Activated naive CD8-positive, alpha-beta T cell treated with anti-CD3 and anti-CD28 coated beads, Interleukin-2, amount 50 U/mL, for 24 hours (primary cell): ENCODE measurements at regions not wholly inside any gene's neighbourhood (a gene's known extent, or its start where the extent isn't known, plus 50 kb on each side); places are given as distances from the start of the nearest gene placed in this dataset.

ENCODE experiments used
- ATAC-seq: fragments of 150-1000 bp; cut with Tn5 transposase; one replicate; pipeline ENCODE4 v1.10.0; 2021
- DNase-seq: peaks from one replicate; pipeline ENCODE4 v3.0.0; 2021
- H3K27ac Mint-ChIP-seq: one replicate; pipeline ENCODE4 v1.8.0; 2021; ENCODE audit warnings: mild to moderate bottlenecking, mixed read lengths
- H3K27me3 Mint-ChIP-seq: one replicate; pipeline ENCODE4 v1.8.0; 2021; ENCODE audit warnings: mixed read lengths
- H3K36me3 Mint-ChIP-seq: one replicate; pipeline ENCODE4 v1.8.0; 2021; ENCODE audit warnings: low read depth, mixed read lengths
- H3K4me1 Mint-ChIP-seq: one replicate; pipeline ENCODE4 v1.8.0; 2021; ENCODE audit warnings: mixed read lengths
- H3K4me3 Mint-ChIP-seq: one replicate; pipeline ENCODE4 v1.8.0; 2021; ENCODE audit warnings: mild to moderate bottlenecking, moderate library complexity, mixed read lengths
- H3K9me3 Mint-ChIP-seq: one replicate; pipeline ENCODE4 v1.8.0; 2021; ENCODE audit warnings: mixed read lengths

DNA sequence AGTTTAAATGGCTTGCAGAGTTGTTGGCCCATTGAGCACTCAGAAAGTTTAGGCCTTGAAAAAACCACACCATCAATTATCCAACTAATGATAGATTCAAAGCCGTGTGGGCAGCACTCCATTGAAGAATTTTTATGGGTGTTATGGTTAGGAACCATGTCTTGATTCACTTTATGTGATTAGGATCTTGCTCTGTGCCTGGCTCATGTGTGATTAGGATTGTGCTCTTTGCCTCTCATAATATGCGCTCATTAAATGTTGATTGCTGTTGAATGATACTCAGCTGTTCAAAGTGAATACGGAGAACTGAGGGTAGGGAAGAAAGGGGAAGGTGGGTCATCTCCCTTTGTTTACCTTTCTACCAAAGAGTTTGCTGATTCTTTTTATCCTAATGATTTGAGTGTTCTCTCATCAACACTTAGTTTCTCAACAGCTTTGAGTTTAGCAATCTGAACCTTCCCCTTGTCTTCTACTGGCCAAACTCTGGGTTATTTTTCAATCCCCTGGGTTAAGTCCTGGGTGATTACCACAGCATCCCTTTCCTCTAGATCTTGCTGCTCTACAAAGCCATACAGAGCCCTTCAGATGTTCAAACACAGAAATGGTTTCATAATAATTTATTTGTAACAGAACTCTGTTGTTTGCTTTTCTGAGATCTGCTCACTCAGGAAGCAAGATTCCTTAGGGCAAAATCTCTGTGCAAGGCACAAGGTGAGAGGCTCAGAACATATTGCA, 668.8 kb upstream of the RGMB start:
- H3K27ac Mint-ChIP-seq = no peak overlapping the region
- H3K9me3 Mint-ChIP-seq = peaks cover 8% of the 10 kb centered on the region
- DNase-seq (no peak), ATAC-seq (no peak)
- no peak overlapping the region for H3K4me3 Mint-ChIP-seq
- peaks cover 7% of the 10 kb centered on the region for H3K27me3 Mint-ChIP-seq
- no peaks in the 10 kb centered on the region for H3K4me1 Mint-ChIP-seq
- H3K36me3 Mint-ChIP-seq = no peaks in the 10 kb centered on the region

GRCh38 chr5:98105681-98106080, 667.8 kb upstream of the RGMB start:
- Mint-ChIP-seq H3K27me3 (peaks cover 7% of the 10 kb centered on the region), H3K27ac (no peak overlapping the region), H3K4me1 (no peaks in the 10 kb centered on the region), H3K9me3 (peaks cover 8% of the 10 kb centered on the region), H3K4me3 (no peak overlapping the region), H3K36me3 (no peaks in the 10 kb centered on the region)
- ATAC-seq = no peak
- no peak for DNase-seq

DNA sequence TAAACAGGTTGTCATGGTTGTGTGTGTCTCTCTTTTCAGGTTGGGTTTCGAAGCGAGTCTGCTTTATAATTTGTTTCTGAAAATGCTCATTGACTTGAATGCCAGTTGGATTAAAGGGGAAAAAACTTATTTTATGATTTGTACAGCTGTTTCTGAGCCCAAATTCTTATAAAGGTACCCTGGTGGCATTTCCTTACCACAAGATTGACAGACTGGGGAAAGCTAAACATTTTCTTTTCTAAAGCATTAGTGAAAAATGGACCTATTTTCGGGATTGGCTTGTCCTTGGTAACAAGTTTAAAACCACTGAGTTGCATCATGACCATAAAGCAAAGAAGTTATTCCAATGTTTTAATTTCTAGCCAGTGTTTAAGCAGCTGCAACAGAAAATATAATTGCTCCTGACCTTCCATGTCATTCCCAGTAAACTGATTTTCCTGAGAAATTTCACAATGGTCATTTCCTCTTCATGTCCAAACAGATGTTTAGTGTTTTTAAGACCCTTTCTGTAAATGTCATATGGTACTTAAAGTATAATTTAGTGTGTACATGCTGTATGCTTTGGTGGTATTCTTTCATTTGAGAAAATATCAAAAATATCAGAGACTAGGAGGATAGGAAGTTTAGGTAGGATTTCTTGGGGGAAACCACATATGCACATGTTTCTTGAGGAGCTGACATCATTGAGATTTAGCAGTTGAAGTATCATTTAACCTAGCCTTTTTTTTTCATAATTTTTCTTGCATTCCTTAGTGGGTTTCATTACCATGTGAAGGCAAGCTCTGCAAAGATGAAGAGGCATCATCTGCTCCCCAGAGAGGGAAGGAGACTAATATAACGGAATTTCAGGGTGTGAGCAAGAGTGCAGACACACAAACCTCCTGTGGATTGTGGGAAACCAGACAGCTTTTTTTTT, 667.1 kb upstream of the RGMB start:
- DNase-seq = no peak
- ATAC-seq = no peak
- Mint-ChIP-seq H3K9me3 (peaks cover 8% of the 10 kb centered on the region), H3K27me3 (peaks cover 7% of the 10 kb centered on the region), H3K27ac (no peak overlapping the region), H3K4me1 (no peaks in the 10 kb centered on the region), H3K4me3 (no peak overlapping the region), H3K36me3 (no peaks in the 10 kb centered on the region)

GRCh38 chr5:98108497-98108896, 665.0 kb upstream of the RGMB start:
- H3K4me1 Mint-ChIP-seq = no peaks in the 10 kb centered on the region
- no peak overlapping the region for H3K4me3 Mint-ChIP-seq
- peaks cover 4% of the 10 kb centered on the region for H3K27me3 Mint-ChIP-seq
- ATAC-seq (no peak), DNase-seq (no peak)
- no peaks in the 10 kb centered on the region for H3K36me3 Mint-ChIP-seq
- peaks cover 5% of the 10 kb centered on the region for H3K9me3 Mint-ChIP-seq
- H3K27ac Mint-ChIP-seq = no peak overlapping the region

- ATAC-seq = no peak
- H3K27ac Mint-ChIP-seq = no peak overlapping the region
Measured at GRCh38 chr5:98109561-98110006, 663.9 kb upstream of the RGMB start.

GRCh38 chr5:98110282-98110691, 663.2 kb upstream of the RGMB start:
- no peak overlapping the region for H3K27ac Mint-ChIP-seq
- H3K4me1 Mint-ChIP-seq = no peaks in the 10 kb centered on the region
- H3K4me3 Mint-ChIP-seq = no peak overlapping the region
- no peaks in the 10 kb centered on the region for H3K9me3 Mint-ChIP-seq
- peaks cover 4% of the 10 kb centered on the region for H3K27me3 Mint-ChIP-seq
- DNase-seq (no peak), ATAC-seq (no peak)
- H3K36me3 Mint-ChIP-seq = no peaks in the 10 kb centered on the region

More at GRCh38 chr5:98109561-98110006, 663.9 kb upstream of the RGMB start:
- H3K4me3 Mint-ChIP-seq = no peak overlapping the region
- H3K4me1 Mint-ChIP-seq = no peaks in the 10 kb centered on the region
- H3K36me3 Mint-ChIP-seq = no peaks in the 10 kb centered on the region
- no peak for DNase-seq
- peaks cover 3% of the 10 kb centered on the region for H3K9me3 Mint-ChIP-seq
- H3K27me3 Mint-ChIP-seq = peaks cover 4% of the 10 kb centered on the region

- Mint-ChIP-seq H3K27ac (no peak overlapping the region), H3K4me3 (no peak overlapping the region), H3K4me1 (no peaks in the 10 kb centered on the region), H3K9me3 (no peaks in the 10 kb centered on the region), H3K36me3 (no peaks in the 10 kb centered on the region), H3K27me3 (peaks cover 2% of the 10 kb centered on the region)
- no peak for ATAC-seq
- DNase-seq = no peak
Measured at GRCh38 chr5:98110791-98111190, 662.7 kb upstream of the RGMB start.

DNA sequence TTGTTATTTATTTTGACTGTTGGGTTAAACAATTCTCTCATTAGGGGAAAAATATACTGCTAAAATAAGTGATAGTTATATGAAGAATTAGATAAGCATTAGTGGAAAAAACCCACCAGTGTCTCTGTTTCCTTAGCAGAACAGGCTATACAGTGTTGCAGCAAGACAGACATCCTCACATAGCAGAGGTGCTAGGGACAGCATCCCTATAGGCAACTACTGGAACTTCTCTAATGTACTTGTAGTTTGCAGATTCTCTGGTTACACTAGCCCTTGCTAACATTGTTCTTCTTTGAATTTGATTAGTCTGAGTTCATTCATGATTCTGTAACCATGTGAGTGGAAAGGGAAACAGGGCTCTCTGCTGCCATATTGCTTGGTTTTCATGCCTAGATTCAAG, 661.8 kb upstream of the RGMB start:
- ATAC-seq = no peak
- H3K36me3 Mint-ChIP-seq = no peaks in the 10 kb centered on the region
- no peaks in the 10 kb centered on the region for H3K9me3 Mint-ChIP-seq
- no peaks in the 10 kb centered on the region for H3K4me1 Mint-ChIP-seq
- no peak overlapping the region for H3K27ac Mint-ChIP-seq
- H3K27me3 Mint-ChIP-seq = no peaks in the 10 kb centered on the region
- no peak overlapping the region for H3K4me3 Mint-ChIP-seq
- no peak for DNase-seq

DNA sequence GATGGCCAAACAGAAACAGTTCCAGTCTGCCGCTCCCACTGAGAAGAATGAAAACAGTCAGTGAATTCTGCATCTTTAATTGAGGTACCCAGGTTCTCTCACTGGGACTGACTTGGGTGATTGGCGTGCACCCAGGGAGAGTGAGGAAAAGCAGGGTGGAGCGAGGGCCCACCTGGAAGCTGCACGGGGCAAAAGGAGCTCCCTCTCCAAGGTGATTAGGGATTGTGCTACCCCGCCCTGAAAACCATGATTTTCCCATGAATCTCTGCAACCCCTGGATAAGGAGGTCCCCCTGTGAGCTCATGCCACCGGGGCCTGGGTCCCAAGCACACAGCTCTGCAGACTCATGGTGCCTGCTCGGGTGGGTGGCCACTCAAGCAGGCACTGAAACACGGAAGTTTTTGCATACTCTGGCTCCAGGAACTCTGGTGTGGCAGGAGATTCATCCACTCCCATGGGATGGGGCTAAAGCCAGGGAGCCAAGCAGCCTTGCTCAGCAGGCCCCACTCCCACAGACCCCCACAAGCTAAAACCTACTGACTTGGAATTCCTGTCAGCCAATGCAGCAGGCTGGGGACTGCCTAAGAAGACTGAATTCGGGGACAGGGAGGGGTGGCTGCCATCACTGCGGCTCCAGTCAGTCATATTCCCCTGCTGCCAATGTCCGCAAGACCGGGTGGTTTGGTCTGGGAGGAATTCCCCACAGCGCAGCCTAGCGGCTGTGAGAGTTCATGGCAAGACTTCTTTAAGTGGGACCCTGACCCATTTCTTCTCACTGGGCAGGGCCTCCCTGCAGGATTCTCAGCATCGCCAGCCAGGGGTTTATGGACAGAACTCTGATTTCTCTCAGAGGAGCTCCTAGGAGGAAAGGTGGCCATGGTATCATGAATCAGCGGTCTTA, 652.2 kb upstream of the RGMB start:
- Mint-ChIP-seq H3K4me3 (no peak overlapping the region), H3K4me1 (no peaks in the 10 kb centered on the region), H3K27me3 (no peaks in the 10 kb centered on the region), H3K36me3 (no peaks in the 10 kb centered on the region), H3K27ac (no peak overlapping the region), H3K9me3 (peaks cover 2% of the 10 kb centered on the region)
- DNase-seq = no peak
- no peak for ATAC-seq

DNA sequence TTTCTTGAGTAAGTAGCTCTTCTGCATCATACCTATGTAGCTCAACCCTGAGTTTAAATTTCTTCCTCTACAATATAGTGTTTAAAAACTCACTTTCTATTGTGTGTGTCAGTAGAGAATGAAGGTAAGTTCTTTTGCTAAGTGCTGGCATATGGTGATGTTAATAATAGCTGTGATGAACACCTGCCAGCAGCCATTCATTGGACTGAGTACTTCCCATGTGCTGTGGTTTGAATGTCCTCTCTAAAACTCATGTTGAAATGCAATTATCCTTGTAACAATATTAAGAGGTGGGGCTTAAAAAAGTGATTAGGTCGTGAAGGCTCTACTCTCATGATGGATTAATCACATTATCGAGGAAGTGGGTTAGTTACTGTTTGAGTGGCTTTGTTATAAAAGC, 645.2 kb upstream of the RGMB start:
- Mint-ChIP-seq H3K4me1 (no peaks in the 10 kb centered on the region), H3K9me3 (peaks cover 6% of the 10 kb centered on the region), H3K27me3 (no peaks in the 10 kb centered on the region), H3K4me3 (no peak overlapping the region), H3K36me3 (no peaks in the 10 kb centered on the region), H3K27ac (no peak overlapping the region)
- ATAC-seq (no peak), DNase-seq (no peak)

- Mint-ChIP-seq H3K9me3 (peaks cover 6% of the 10 kb centered on the region), H3K36me3 (no peaks in the 10 kb centered on the region), H3K4me1 (no peaks in the 10 kb centered on the region), H3K27me3 (no peaks in the 10 kb centered on the region), H3K27ac (no peak overlapping the region), H3K4me3 (no peak overlapping the region)
- no peak for ATAC-seq
- DNase-seq = no peak
Measured at GRCh38 chr5:98128846-98129245, 644.6 kb upstream of the RGMB start.

DNA sequence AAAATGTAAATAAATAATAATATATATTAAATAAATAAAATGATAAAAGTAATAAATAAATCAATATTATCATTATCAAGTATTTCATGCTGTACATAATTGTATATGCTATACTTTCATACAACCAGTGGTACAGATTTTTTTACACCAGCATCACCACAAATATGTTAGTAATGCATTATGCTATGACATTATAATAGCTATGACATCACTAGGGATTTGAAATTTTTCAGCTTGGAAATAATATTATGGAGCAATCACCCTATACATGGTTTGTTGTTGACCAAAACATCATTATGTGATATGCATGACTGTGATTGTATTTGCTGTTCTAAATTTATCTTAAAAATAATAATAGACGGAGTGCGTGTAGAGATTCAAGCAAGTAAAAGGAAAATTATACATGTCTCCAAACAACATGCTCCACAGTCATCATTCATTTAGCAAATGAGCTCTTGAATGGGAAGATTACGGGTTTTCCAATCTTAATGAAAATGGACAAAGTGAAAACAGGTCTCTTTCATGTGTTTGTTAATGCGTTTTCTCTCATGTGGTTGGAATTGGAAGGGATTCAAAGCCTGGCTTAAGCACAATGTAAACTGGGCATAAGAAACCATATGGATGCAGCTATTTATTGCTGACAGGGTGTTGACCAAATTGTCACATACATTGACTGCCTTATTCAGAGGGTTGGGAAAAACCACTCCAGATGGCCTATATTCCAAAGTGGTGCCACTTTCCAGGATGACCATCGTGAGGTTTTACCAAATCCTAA, 643.0 kb upstream of the RGMB start:
- no peak for DNase-seq

DNA sequence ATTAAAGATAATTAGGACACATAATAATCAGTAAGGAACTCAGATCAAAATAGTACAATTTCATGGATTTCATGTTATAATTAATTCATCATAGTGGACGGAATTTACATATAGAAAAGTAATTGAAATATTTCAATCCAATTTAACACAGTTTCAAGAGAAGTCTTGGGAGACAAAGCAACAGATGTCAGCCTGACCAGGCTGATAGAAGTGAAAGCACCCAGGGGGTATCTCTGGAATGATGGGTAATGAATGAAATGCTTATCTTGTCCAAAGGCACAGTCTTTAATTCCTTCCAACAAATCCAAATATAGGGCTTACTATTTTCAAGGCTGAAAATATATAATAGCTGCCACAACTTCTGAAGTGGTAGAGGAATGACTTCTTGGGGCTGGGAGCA, 629.3 kb upstream of the RGMB start:
- Mint-ChIP-seq H3K9me3 (no peaks in the 10 kb centered on the region), H3K4me3 (no peak overlapping the region), H3K27ac (no peak overlapping the region), H3K27me3 (no peaks in the 10 kb centered on the region), H3K36me3 (no peaks in the 10 kb centered on the region), H3K4me1 (no peaks in the 10 kb centered on the region)
- ATAC-seq = no peak
- DNase-seq = no peak

More for the DNA sequence above, 643.0 kb upstream of the RGMB start:
- Mint-ChIP-seq H3K4me1 (no peaks in the 10 kb centered on the region), H3K4me3 (no peak overlapping the region), H3K27me3 (no peaks in the 10 kb centered on the region), H3K27ac (no peak overlapping the region), H3K36me3 (no peaks in the 10 kb centered on the region), H3K9me3 (peaks cover 6% of the 10 kb centered on the region)
- ATAC-seq = no peak

DNA sequence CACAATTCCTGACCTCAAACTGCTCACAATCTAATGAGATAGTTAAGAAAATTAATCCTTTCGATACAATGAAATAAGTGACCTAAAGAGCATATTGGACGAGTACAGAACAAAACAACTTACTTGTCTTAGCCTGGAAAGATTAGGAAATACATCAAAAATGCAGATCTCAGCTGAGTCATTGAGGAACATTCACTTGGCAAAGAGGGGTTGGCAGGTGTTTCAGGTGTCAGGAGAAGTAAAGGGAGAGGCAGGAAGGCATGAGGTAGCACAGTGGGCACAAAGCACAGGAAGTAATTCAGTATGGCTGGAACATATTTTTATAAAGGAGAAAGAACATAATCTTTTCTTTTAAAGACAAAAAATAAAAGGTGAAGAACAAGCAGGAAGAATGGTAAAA, 628.8 kb upstream of the RGMB start:
- Mint-ChIP-seq H3K27me3 (no peaks in the 10 kb centered on the region), H3K9me3 (no peaks in the 10 kb centered on the region), H3K27ac (no peak overlapping the region), H3K36me3 (no peaks in the 10 kb centered on the region), H3K4me3 (no peak overlapping the region), H3K4me1 (no peaks in the 10 kb centered on the region)
- no peak for DNase-seq
- no peak for ATAC-seq
